Endothelial cell of umbilical vein (primary cell): ENCODE measurements at regions not wholly inside any gene's neighbourhood (a gene's known extent, or its start where the extent isn't known, plus 50 kb on each side); places are given as distances from the start of the nearest gene placed in this dataset.

Experiments
- BruUV-seq: library from RNA; stranded (reverse); fragments of 400-500 nt; replicated peaks from 2 replicates; lab custom pipeline; 2021; lab: Mats Ljungman, UMichigan
- CTCF ChIA-PET: fragments of 300-600, 350-600 bp; sonication (Branson Sonifier 250); formaldehyde crosslinking; loops from one replicate; lab custom pipeline; 2021; ENCODE audit warnings: antibody characterized with exemption, inconsistent platforms; lab: Charles Lee
- POLR2A ChIA-PET: fragments of 300-600, 350-600 bp; sonication (Branson Sonifier 250); formaldehyde crosslinking; loops from one replicate; lab custom pipeline; 2021; ENCODE audit warnings: antibody characterized with exemption, inconsistent platforms; lab: Charles Lee
- DNase-seq: peaks from one replicate; pipeline ENCODE4 v3.0.0-alpha.2; 2011; ENCODE audit warnings: low read depth, low spot score
- FAIRE-seq: peaks from 2 replicates; lab custom pipeline; 2011; peaks lifted over from hg19 to GRCh38; lab: Jason Lieb, UNC
- H2AFZ ChIP-seq: 2 replicates; pipeline ENCODE4 v1.6.0; 2012; ENCODE audit warnings: low read depth, low read length, control low read depth, inconsistent platforms
- H3K27ac ChIP-seq: 2 replicates; pipeline ENCODE4 v1.5.1; 2011; ENCODE audit warnings: low read depth, mild to moderate bottlenecking, control low read depth, low read length, moderate library complexity; ENCODE audit not compliant: insufficient read depth
- H3K27me3 ChIP-seq, 2 experiments: 2 replicates each; pipeline versions ENCODE4 v1.6.0 to v1.6.1; 2011; ENCODE audit warnings: low read length in 2 of 2, mixed read lengths in 1 of 2; ENCODE audit not compliant: control insufficient read depth in 2 of 2, insufficient read depth in 2 of 2
- H3K36me3 ChIP-seq, 2 experiments: 2 replicates in 1 of 2; 3 replicates in 1 of 2; pipeline ENCODE4 v1.5.1; 2011; ENCODE audit warnings: low read length in 2 of 2, mild to moderate bottlenecking in 1 of 2, moderate library complexity in 1 of 2; ENCODE audit not compliant: control insufficient read depth in 2 of 2, insufficient read depth in 2 of 2; ENCODE audit errors: extremely low read depth in 1 of 2
- H3K4me1 ChIP-seq: 3 replicates; pipeline ENCODE4 v1.5.1; 2011; ENCODE audit warnings: mild to moderate bottlenecking, low read length; ENCODE audit not compliant: control insufficient read depth, insufficient read depth; ENCODE audit errors: extremely low read depth
- H3K4me2 ChIP-seq: 2 replicates; pipeline ENCODE4 v1.6.1; 2011; ENCODE audit warnings: low read length, control low read depth, mixed read lengths; ENCODE audit not compliant: insufficient read depth
- H3K4me3 ChIP-seq, 3 experiments: fragments of 200-600 bp in 1 of 3; sonication (generic), shearing (Covaris generic) in 1 of 3; replicated peaks in 1 of 3; 2 replicates each; pipeline ENCODE4 v1.5.1; 2011 to 2016; ENCODE audit warnings: control low read depth in 3 of 3, low read length in 3 of 3, mild to moderate bottlenecking in 2 of 3, inconsistent platforms in 1 of 3, low read depth in 1 of 3, moderate library complexity in 1 of 3; ENCODE audit not compliant: insufficient read depth in 1 of 3
- H3K79me2 ChIP-seq: 2 replicates; pipeline ENCODE4 v1.6.0; 2012; ENCODE audit warnings: low read length, inconsistent platforms; ENCODE audit not compliant: control insufficient read depth, insufficient read depth
- H3K9ac ChIP-seq: replicated peaks from 2 replicates; pipeline ENCODE3; 2011; ENCODE audit warnings: low read length, control low read depth; ENCODE audit not compliant: insufficient read depth; ENCODE audit errors: extremely low read depth
- H3K9me1 ChIP-seq: replicated peaks from 3 replicates; pipeline ENCODE4 v1.6.0; 2011; ENCODE audit warnings: mild to moderate bottlenecking, low read length; ENCODE audit not compliant: control insufficient read depth, insufficient read depth; ENCODE audit errors: extremely low read depth
- H3K9me3 ChIP-seq: replicated peaks from 2 replicates; pipeline ENCODE4 v1.5.1; 2012; ENCODE audit warnings: low read length, inconsistent platforms; ENCODE audit not compliant: control insufficient read depth, insufficient read depth
- H4K20me1 ChIP-seq: replicated peaks from 2 replicates; pipeline ENCODE3; 2011; ENCODE audit warnings: mild to moderate bottlenecking, low read length; ENCODE audit not compliant: control insufficient read depth, insufficient read depth; ENCODE audit errors: extremely low read depth
- EZH2 ChIP-seq: IDR thresholded peaks from 2 replicates; pipeline ENCODE4 v1.6.1; 2012; ENCODE audit warnings: borderline replicate concordance, low read depth, mild to moderate bottlenecking, moderate library complexity, low read length, inconsistent platforms; ENCODE audit not compliant: severe bottlenecking
- FOS ChIP-seq: IDR thresholded peaks from 2 replicates; pipeline ENCODE4 v1.6.1; 2011; ENCODE audit warnings: mild to moderate bottlenecking, low read length, moderate library complexity, borderline replicate concordance; ENCODE audit not compliant: insufficient read depth
- GATA2 ChIP-seq: IDR thresholded peaks from 2 replicates; pipeline ENCODE4 v1.7.0; 2011; ENCODE audit warnings: low read depth, mild to moderate bottlenecking, moderate library complexity, mixed read lengths, low read length; ENCODE audit not compliant: insufficient read length, insufficient read depth
- JUN ChIP-seq: IDR thresholded peaks from 2 replicates; pipeline ENCODE4 v1.6.1; 2011; ENCODE audit warnings: borderline replicate concordance, low read depth; ENCODE audit not compliant: insufficient read length, insufficient read depth
- MAX ChIP-seq: IDR thresholded peaks from 2 replicates; pipeline ENCODE4 v1.6.1; 2011; ENCODE audit not compliant: insufficient read depth, insufficient read length
- MYC ChIP-seq: IDR thresholded peaks from one replicate; pipeline ENCODE4 v1.6.1; 2011; ENCODE audit warnings: mild to moderate bottlenecking, low read depth, low read length
- POLR2A ChIP-seq: IDR thresholded peaks from 2 replicates; pipeline ENCODE4 v1.6.1; 2012; ENCODE audit warnings: low read depth, mild to moderate bottlenecking, control low read depth, low read length
- POLR2AphosphoS5 ChIP-seq: IDR thresholded peaks from 2 replicates; pipeline ENCODE4 v1.6.1; 2012; ENCODE audit warnings: low read depth, mild to moderate bottlenecking, control low read depth, low read length, moderate library complexity; ENCODE audit not compliant: insufficient read depth
- dilution Hi-C: fragments of 300-500 bp; cut with MboI; formaldehyde crosslinking; loops from one replicate; pipeline ENCODE4 v1.15.0; 2019; ENCODE audit warnings: low sequenced_read_pairs; ENCODE audit not compliant: extremely low pct_ligation_motif_present
- intact Hi-C: fragments of 100-400 bp; cut with micrococcal nuclease; formaldehyde crosslinking; loops from one replicate; pipeline ENCODE4 v1.10.0; 2022
- TF ChIP-seq, protein P1 (sequence below), 2 donors: IDR thresholded peaks; 1 replicate in 1 of 2; 2 replicates in 1 of 2; pipeline ENCODE4 v1.5.1; 2011; ENCODE audit warnings: low read length in 2 of 2, mild to moderate bottlenecking in 2 of 2, moderate library complexity in 2 of 2, control low read depth in 1 of 2, inconsistent platforms in 1 of 2, low read depth in 1 of 2; ENCODE audit not compliant: insufficient read depth in 1 of 2; ENCODE audit errors: extremely low read depth in 1 of 2

DNA sequence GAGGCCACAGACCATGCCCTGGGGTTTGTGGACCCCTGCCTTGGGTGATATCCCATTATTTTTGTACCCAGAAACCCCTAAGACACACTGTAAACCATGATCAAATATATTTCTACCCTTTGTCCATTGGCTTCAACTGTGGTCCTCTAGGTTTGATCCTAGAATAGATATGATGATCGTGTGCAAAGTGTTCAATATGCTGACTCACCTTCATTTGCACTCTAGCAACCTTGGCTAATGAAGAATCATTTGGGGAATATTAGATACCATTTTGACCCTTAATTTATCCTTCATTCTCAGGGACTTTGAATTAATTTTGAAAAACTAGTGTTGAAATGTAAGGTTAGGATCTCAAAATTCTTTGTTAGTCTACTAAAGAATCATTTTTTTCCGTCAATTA, 73.1 kb upstream of the RAP1B start:
- Histone ChIP-seq H3K79me2 (no peaks in the 10 kb centered on the region), H3K4me3 (no peak overlapping the region), H2AFZ (no peak overlapping the region), H3K27me3 (no peaks in the 10 kb centered on the region), H3K27ac (no peak overlapping the region), H3K9me1 (no peaks in the 10 kb centered on the region), H3K4me2 (no peak overlapping the region), H3K9ac (no peak overlapping the region), H3K36me3 (no peaks in the 10 kb centered on the region), H3K4me1 (peaks cover 16% of the 10 kb centered on the region), H3K9me3 (no peaks in the 10 kb centered on the region), H4K20me1 (no peaks in the 10 kb centered on the region)
- intact Hi-C loops (loop anchor here (2.0 to 5.0 kb wide), 2 partner anchors 17 to 75 kb away; partner anchors contain the start of gene RAP1B), dilution Hi-C loops (no loop called here)
- TF ChIP-seq POLR2A (no peak), POLR2AphosphoS5 (no peak), FOS (no peak), EZH2 (no peak), MAX (no peak), JUN (no peak), MYC (no peak), GATA2 (no peak)
- TF ChIP-seq, protein P1, sequence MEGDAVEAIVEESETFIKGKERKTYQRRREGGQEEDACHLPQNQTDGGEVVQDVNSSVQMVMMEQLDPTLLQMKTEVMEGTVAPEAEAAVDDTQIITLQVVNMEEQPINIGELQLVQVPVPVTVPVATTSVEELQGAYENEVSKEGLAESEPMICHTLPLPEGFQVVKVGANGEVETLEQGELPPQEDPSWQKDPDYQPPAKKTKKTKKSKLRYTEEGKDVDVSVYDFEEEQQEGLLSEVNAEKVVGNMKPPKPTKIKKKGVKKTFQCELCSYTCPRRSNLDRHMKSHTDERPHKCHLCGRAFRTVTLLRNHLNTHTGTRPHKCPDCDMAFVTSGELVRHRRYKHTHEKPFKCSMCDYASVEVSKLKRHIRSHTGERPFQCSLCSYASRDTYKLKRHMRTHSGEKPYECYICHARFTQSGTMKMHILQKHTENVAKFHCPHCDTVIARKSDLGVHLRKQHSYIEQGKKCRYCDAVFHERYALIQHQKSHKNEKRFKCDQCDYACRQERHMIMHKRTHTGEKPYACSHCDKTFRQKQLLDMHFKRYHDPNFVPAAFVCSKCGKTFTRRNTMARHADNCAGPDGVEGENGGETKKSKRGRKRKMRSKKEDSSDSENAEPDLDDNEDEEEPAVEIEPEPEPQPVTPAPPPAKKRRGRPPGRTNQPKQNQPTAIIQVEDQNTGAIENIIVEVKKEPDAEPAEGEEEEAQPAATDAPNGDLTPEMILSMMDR (IDR thresholded peaks at IDR 0.05; ENCODE audit: extremely low read depth in 1 of 2, insufficient read depth in 1 of 2, low read depth in 1 of 2, low read length in 2 of 2) = no peak
- DNase-seq = no peak
- CTCF ChIA-PET = interaction anchor here (1.2 kb wide), 1 partner anchor 37 kb away, joined by 3 read pairs; no protein-coding TSS in a partner anchor
- POLR2A ChIA-PET = no interaction called here
- BruUV-seq = no TSS peak
- FAIRE-seq = no peak
